Stimulated activated CD8-positive, alpha-beta memory T cell treated with anti-CD3 and anti-CD28 coated beads, Interleukin-7, amount 100 ng/mL, for 24 hours (primary cell): ENCODE measurements at regions not wholly inside any gene's neighbourhood (a gene's known extent, or its start where the extent isn't known, plus 50 kb on each side); places are given as distances from the start of the nearest gene placed in this dataset.
"Not testable (repeated sequence)": the region's sequence is repeated elsewhere in the genome, so short reads cannot be mapped to it uniquely, and the experiment has no call there.

Experiments used
- DNase-seq: peaks from one replicate; pipeline ENCODE4 v3.0.0-alpha.2; 2020; ENCODE audit warnings: low read depth

- peak; percentile 5 for DNase-seq
These were observed 436.4 kb downstream of the SOX9 start for GRCh38 chr17:72556944-72557826.

GRCh38 chr17:72558971-72559476 is 438.2 kb downstream of the SOX9 start:
- no peak for DNase-seq

- DNase-seq = peak; percentile 5
These were observed 439.8 kb downstream of the SOX9 start for GRCh38 chr17:72560303-72561247.

- no peak for DNase-seq
These were observed 440.4 kb downstream of the SOX9 start for GRCh38 chr17:72561266-72561665.

GRCh38 chr17:72561680-72562079 is 440.9 kb downstream of the SOX9 start:
- no peak for DNase-seq

- no peak for DNase-seq
These were observed 441.9 kb downstream of the SOX9 start for GRCh38 chr17:72562615-72563188.

- no peak for DNase-seq
These were observed 443.1 kb downstream of the SOX9 start for GRCh38 chr17:72563952-72564351.

GRCh38 chr17:72565006-72565405 is 444.2 kb downstream of the SOX9 start:
- DNase-seq = no peak

GRCh38 chr17:72565758-72566157 is 444.9 kb downstream of the SOX9 start:
- DNase-seq = no peak

GRCh38 chr17:72566671-72567484 is 446.1 kb downstream of the SOX9 start:
- no peak for DNase-seq

GRCh38 chr17:72567774-72568173 is 447.0 kb downstream of the SOX9 start:
- DNase-seq = no peak

GRCh38 chr17:72569148-72569946 is 448.5 kb downstream of the SOX9 start:
- DNase-seq = no peak

- no peak for DNase-seq
These were observed 451.1 kb downstream of the SOX9 start for GRCh38 chr17:72571813-72572396.

GRCh38 chr17:72572604-72573491 is 452.0 kb downstream of the SOX9 start:
- DNase-seq = no peak

- not testable (repeated sequence) for DNase-seq
These were observed 452.6 kb downstream of the SOX9 start for GRCh38 chr17:72573492-72573801.

GRCh38 chr17:72574675-72575510 is 454.1 kb downstream of the SOX9 start:
- DNase-seq = no peak

GRCh38 chr17:72575542-72576233 is 454.9 kb downstream of the SOX9 start:
- no peak for DNase-seq

- no peak for DNase-seq
These were observed 455.5 kb downstream of the SOX9 start for GRCh38 chr17:72576289-72576759.
